ENCODE measurements at regions not wholly inside any gene's neighbourhood (a gene's known extent, or its start where the extent isn't known, plus 50 kb on each side); places are given as distances from the start of the nearest gene placed in this dataset.

- TF ChIP-seq CTCF (IDR thresholded peaks at IDR 0.05 in 4 of 5, conservative IDR thresholded peaks at IDR 0.05 in 1 of 5) (no peak), POLR2A (IDR thresholded peaks at IDR 0.05) (no peak)
Measured at GRCh38 chr5:155076379-155076778, 62.8 kb downstream of the KIF4B start.

Measured in gastrocnemius medialis (tissue), 4 donors.